ENCODE measurements at regions not wholly inside any gene's neighbourhood (a gene's known extent, or its start where the extent isn't known, plus 50 kb on each side); places are given as distances from the start of the nearest gene placed in this dataset.

DNA sequence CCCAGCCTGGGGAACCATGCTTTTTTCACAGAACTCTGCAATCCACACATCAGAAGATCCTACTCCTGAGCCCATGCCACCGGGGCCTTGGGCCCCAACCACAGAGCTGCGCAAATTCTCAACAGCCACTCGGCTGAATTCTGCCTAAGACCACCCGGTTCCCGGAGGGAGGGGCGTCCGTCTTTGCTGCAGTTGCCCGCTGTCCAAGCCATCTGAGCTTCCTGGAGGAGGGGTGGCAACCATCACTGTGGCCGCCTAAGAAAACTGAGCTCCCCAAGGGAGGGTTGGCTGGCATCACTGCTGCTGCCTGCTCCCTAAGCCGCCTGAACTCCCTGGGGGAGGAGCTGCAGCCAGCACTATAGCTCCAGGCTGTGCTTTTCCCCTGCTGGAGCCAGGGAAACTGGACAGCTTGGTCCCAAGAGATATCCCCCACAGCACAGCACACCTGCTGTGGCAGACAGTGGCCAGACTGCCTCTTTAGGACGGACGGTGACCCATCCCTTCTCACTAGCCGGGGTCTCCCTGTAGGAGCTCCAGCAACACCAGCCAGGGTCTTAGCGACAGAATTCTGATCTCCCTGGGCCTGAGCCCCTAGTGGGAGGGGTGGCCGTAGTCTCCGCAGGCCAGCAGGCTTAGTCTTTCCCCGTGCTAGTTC lies 1411.6 kb upstream of the CDH2 start:
- TF ChIP-seq, protein P1, sequence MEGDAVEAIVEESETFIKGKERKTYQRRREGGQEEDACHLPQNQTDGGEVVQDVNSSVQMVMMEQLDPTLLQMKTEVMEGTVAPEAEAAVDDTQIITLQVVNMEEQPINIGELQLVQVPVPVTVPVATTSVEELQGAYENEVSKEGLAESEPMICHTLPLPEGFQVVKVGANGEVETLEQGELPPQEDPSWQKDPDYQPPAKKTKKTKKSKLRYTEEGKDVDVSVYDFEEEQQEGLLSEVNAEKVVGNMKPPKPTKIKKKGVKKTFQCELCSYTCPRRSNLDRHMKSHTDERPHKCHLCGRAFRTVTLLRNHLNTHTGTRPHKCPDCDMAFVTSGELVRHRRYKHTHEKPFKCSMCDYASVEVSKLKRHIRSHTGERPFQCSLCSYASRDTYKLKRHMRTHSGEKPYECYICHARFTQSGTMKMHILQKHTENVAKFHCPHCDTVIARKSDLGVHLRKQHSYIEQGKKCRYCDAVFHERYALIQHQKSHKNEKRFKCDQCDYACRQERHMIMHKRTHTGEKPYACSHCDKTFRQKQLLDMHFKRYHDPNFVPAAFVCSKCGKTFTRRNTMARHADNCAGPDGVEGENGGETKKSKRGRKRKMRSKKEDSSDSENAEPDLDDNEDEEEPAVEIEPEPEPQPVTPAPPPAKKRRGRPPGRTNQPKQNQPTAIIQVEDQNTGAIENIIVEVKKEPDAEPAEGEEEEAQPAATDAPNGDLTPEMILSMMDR (IDR thresholded peaks at IDR 0.05) = no peak
- no peak for TF ChIP-seq POLR2AphosphoS5 (IDR thresholded peaks at IDR 0.05; ENCODE audit: low read depth, low read length)

Measured in Panc1 (cell line).